ENCODE measurements at regions not wholly inside any gene's neighbourhood (a gene's known extent, or its start where the extent isn't known, plus 50 kb on each side); places are given as distances from the start of the nearest gene placed in this dataset.

GRCh38 chr7:41828911-41829310 is 126.0 kb upstream of the INHBA start:
- H3K27ac ChIP-seq (ENCODE audit: low read depth, low read length): no peak overlapping the region
- POLR2A ChIA-PET: no interaction called here
- H3K36me3 ChIP-seq (ENCODE audit: control insufficient read depth in 1 of 2, insufficient read depth in 2 of 2, low read length in 2 of 2): no peaks in the 10 kb centered on the region
- no peak overlapping the region for H3K4me2 ChIP-seq (ENCODE audit: low read length)
- H4K20me1 ChIP-seq (ENCODE audit: insufficient read depth): no peaks in the 10 kb centered on the region
- no TSS peak for BruUV-seq (replicated peaks)
- no peak overlapping the region for H3K4me3 ChIP-seq (replicated peaks in 1 of 2; ENCODE audit: low read depth in 1 of 2, low read length in 2 of 2)
- CTCF ChIA-PET: no interaction called here
- H3K9me3 ChIP-seq (ENCODE audit: control insufficient read depth in 1 of 2, insufficient read depth in 1 of 2, low read depth in 1 of 2, low read length in 2 of 2): no peaks in the 10 kb centered on the region
- H3K79me2 ChIP-seq (ENCODE audit: insufficient read depth, low read length): no peaks in the 10 kb centered on the region
- no peak for DNase-seq (ENCODE audit: low read depth, low spot score)
- intact Hi-C loops (cut with micrococcal nuclease): no loop called here
- no peak overlapping the region for H2AFZ ChIP-seq (ENCODE audit: low read depth, low read length, poor library complexity, severe bottlenecking)
- H3K27me3 ChIP-seq (ENCODE audit: insufficient read depth, low read length): no peaks in the 10 kb centered on the region
- H3K9ac ChIP-seq (ENCODE audit: low read length): no peak overlapping the region
- TF ChIP-seq EZH2phosphoT487 (IDR thresholded peaks at IDR 0.05; ENCODE audit: borderline replicate concordance): no peak
- no peaks in the 10 kb centered on the region for H3K4me1 ChIP-seq (ENCODE audit: control insufficient read depth in 1 of 2, insufficient read depth in 2 of 2, low read length in 2 of 2)
- no peak for ATAC-seq
- RAD21 ChIA-PET (ENCODE audit: low non-redundant PET in 1 of 2, low total read pairs in 2 of 2, uncharacterized antibody in 2 of 2, unreplicated experiment in 2 of 2): no interaction called here
- H3K9me2 ChIP-seq (ENCODE audit: insufficient read depth): no peaks in the 10 kb centered on the region

DNA sequence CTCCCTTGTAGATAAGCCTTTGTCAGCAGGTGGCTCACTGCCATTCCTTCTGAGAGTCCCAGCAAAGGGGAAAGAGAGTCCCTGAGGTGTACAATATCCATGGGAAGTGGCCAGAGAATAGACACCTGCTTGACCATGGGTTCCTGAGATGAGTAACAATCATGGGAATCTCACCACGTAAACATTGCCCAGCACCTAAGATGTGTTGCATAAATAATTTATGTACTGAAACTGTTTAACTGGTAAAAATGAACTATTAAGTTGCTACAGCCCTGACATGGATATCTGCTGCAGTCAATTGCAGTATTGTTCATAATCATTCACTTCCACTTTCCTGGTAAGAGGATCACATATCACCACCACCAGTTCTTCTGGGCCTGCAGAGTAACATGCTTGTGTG is 123.8 kb upstream of the INHBA start:
- intact Hi-C loops (cut with micrococcal nuclease): no loop called here
- no peak overlapping the region for H3K9ac ChIP-seq (ENCODE audit: low read length)
- no peaks in the 10 kb centered on the region for H3K9me2 ChIP-seq (ENCODE audit: insufficient read depth)
- ChIA-PET RAD21 (ENCODE audit: low non-redundant PET in 1 of 2, low total read pairs in 2 of 2, uncharacterized antibody in 2 of 2, unreplicated experiment in 2 of 2) (no interaction called here), POLR2A (no interaction called here), CTCF (no interaction called here)
- H3K4me1 ChIP-seq (ENCODE audit: control insufficient read depth in 1 of 2, insufficient read depth in 2 of 2, low read length in 2 of 2): no peaks in the 10 kb centered on the region
- DNase-seq (ENCODE audit: low read depth, low spot score): no peak
- H3K4me2 ChIP-seq (ENCODE audit: low read length): no peak overlapping the region
- H3K79me2 ChIP-seq (ENCODE audit: insufficient read depth, low read length): no peaks in the 10 kb centered on the region
- no peak overlapping the region for H3K27ac ChIP-seq (ENCODE audit: low read depth, low read length)
- H3K9me3 ChIP-seq (ENCODE audit: control insufficient read depth in 1 of 2, insufficient read depth in 1 of 2, low read depth in 1 of 2, low read length in 2 of 2): no peaks in the 10 kb centered on the region
- no peak overlapping the region for H2AFZ ChIP-seq (ENCODE audit: low read depth, low read length, poor library complexity, severe bottlenecking)
- H3K36me3 ChIP-seq (ENCODE audit: control insufficient read depth in 1 of 2, insufficient read depth in 2 of 2, low read length in 2 of 2): no peaks in the 10 kb centered on the region
- H4K20me1 ChIP-seq (ENCODE audit: insufficient read depth): no peaks in the 10 kb centered on the region
- no peaks in the 10 kb centered on the region for H3K27me3 ChIP-seq (ENCODE audit: insufficient read depth, low read length)
- no TSS peak for BruUV-seq (replicated peaks)
- no peak for TF ChIP-seq EZH2 (IDR thresholded peaks at IDR 0.05)
- no peak for TF ChIP-seq POLR2A (IDR thresholded peaks at IDR 0.05; ENCODE audit: borderline replicate concordance, extremely low read depth, insufficient read depth, insufficient read length)
- no peak for TF ChIP-seq CEBPB (IDR thresholded peaks at IDR 0.05; ENCODE audit: low read depth)
- TF ChIP-seq ZFX (IDR thresholded peaks at IDR 0.05): no peak
- no peak for TF ChIP-seq SIN3A (IDR thresholded peaks at IDR 0.05; ENCODE audit: low read depth)
- ATAC-seq: no peak
- no peak overlapping the region for H3K4me3 ChIP-seq (replicated peaks in 1 of 2; ENCODE audit: low read depth in 1 of 2, low read length in 2 of 2)
